H7 (cell line): ENCODE measurements at regions not wholly inside any gene's neighbourhood (a gene's known extent, or its start where the extent isn't known, plus 50 kb on each side); places are given as distances from the start of the nearest gene placed in this dataset.

Source experiments
- DNase-seq: peaks from one replicate; pipeline ENCODE4 v3.0.0; 2012
- H3K27me3 ChIP-seq: 2 replicates; pipeline ENCODE4 v1.6.0; 2011; ENCODE audit warnings: mild to moderate bottlenecking, low read length; ENCODE audit not compliant: control insufficient read depth, insufficient read depth
- H3K36me3 ChIP-seq: replicated peaks from 2 replicates; pipeline ENCODE4 v1.5.1; 2011; ENCODE audit warnings: low read length; ENCODE audit not compliant: control insufficient read depth, insufficient read depth
- H3K4me3 ChIP-seq: 2 replicates; pipeline ENCODE4 v1.5.1; 2011; ENCODE audit warnings: low read depth, mild to moderate bottlenecking, control low read depth, low read length, moderate library complexity; ENCODE audit not compliant: insufficient read depth

- Histone ChIP-seq H3K27me3 (no peaks in the 10 kb centered on the region), H3K4me3 (no peak overlapping the region), H3K36me3 (no peaks in the 10 kb centered on the region)
- DNase-seq = no peak
Observed at GRCh38 chr12:76611533-76611932, 52.0 kb upstream of the OSBPL8 start.

- no peaks in the 10 kb centered on the region for H3K27me3 ChIP-seq
- DNase-seq = no peak
- H3K36me3 ChIP-seq = no peaks in the 10 kb centered on the region
- no peak overlapping the region for H3K4me3 ChIP-seq
Observed at GRCh38 chr12:76614364-76614763, 54.8 kb upstream of the OSBPL8 start.

GRCh38 chr12:76618031-76618430, 58.5 kb upstream of the OSBPL8 start:
- DNase-seq = no peak
- H3K4me3 ChIP-seq = no peak overlapping the region
- H3K27me3 ChIP-seq = no peaks in the 10 kb centered on the region
- H3K36me3 ChIP-seq = no peaks in the 10 kb centered on the region

- DNase-seq = peak; percentile 49
- Histone ChIP-seq H3K4me3 (no peak overlapping the region), H3K27me3 (no peaks in the 10 kb centered on the region), H3K36me3 (no peaks in the 10 kb centered on the region)
Observed at GRCh38 chr12:76621582-76622024, 62.0 kb upstream of the OSBPL8 start.

- Histone ChIP-seq H3K36me3 (no peaks in the 10 kb centered on the region), H3K4me3 (no peak overlapping the region), H3K27me3 (no peaks in the 10 kb centered on the region)
- DNase-seq = no peak
Observed at GRCh38 chr12:76622351-76622750, 62.8 kb upstream of the OSBPL8 start.

- Histone ChIP-seq H3K4me3 (no peak overlapping the region), H3K27me3 (no peaks in the 10 kb centered on the region), H3K36me3 (no peaks in the 10 kb centered on the region)
- no peak for DNase-seq
Observed at GRCh38 chr12:76622915-76623314, 63.3 kb upstream of the OSBPL8 start.

- Histone ChIP-seq H3K27me3 (no peaks in the 10 kb centered on the region), H3K4me3 (no peak overlapping the region), H3K36me3 (no peaks in the 10 kb centered on the region)
- DNase-seq = no peak
Observed at GRCh38 chr12:76623931-76624330, 64.4 kb upstream of the OSBPL8 start.

GRCh38 chr12:76627346-76628135, 68.0 kb upstream of the OSBPL8 start:
- Histone ChIP-seq H3K4me3 (no peak overlapping the region), H3K36me3 (no peaks in the 10 kb centered on the region), H3K27me3 (no peaks in the 10 kb centered on the region)
- no peak for DNase-seq

- Histone ChIP-seq H3K27me3 (no peaks in the 10 kb centered on the region), H3K36me3 (no peaks in the 10 kb centered on the region)
- no peak for DNase-seq
Observed at GRCh38 chr12:76628745-76629144, 69.2 kb upstream of the OSBPL8 start.

GRCh38 chr12:76631741-76632140, 72.2 kb upstream of the OSBPL8 start:
- Histone ChIP-seq H3K4me3 (no peak overlapping the region), H3K36me3 (no peaks in the 10 kb centered on the region), H3K27me3 (no peaks in the 10 kb centered on the region)
- DNase-seq = no peak

More at GRCh38 chr12:76628745-76629144, 69.2 kb upstream of the OSBPL8 start:
- H3K4me3 ChIP-seq = no peak overlapping the region

GRCh38 chr12:76633415-76633814, 73.8 kb upstream of the OSBPL8 start:
- no peak for DNase-seq

GRCh38 chr12:76634133-76634532, 74.6 kb upstream of the OSBPL8 start:
- DNase-seq = no peak
- Histone ChIP-seq H3K27me3 (no peaks in the 10 kb centered on the region), H3K4me3 (no peak overlapping the region)

More at GRCh38 chr12:76633415-76633814, 73.8 kb upstream of the OSBPL8 start:
- Histone ChIP-seq H3K36me3 (no peaks in the 10 kb centered on the region), H3K27me3 (no peaks in the 10 kb centered on the region), H3K4me3 (no peak overlapping the region)

GRCh38 chr12:76636121-76636692, 76.6 kb upstream of the OSBPL8 start:
- DNase-seq = no peak
- no peak overlapping the region for H3K4me3 ChIP-seq

More at GRCh38 chr12:76634133-76634532, 74.6 kb upstream of the OSBPL8 start:
- no peaks in the 10 kb centered on the region for H3K36me3 ChIP-seq

GRCh38 chr12:76637807-76638206, 78.2 kb upstream of the OSBPL8 start:
- no peaks in the 10 kb centered on the region for H3K27me3 ChIP-seq
- no peaks in the 10 kb centered on the region for H3K36me3 ChIP-seq
- no peak overlapping the region for H3K4me3 ChIP-seq
- no peak for DNase-seq

More at GRCh38 chr12:76636121-76636692, 76.6 kb upstream of the OSBPL8 start:
- Histone ChIP-seq H3K36me3 (no peaks in the 10 kb centered on the region), H3K27me3 (no peaks in the 10 kb centered on the region)

- Histone ChIP-seq H3K36me3 (no peaks in the 10 kb centered on the region), H3K27me3 (no peaks in the 10 kb centered on the region), H3K4me3 (no peak overlapping the region)
- DNase-seq = no peak
Observed at GRCh38 chr12:76639646-76640045, 80.1 kb upstream of the OSBPL8 start.
